A549 (cell line): ENCODE measurements at regions not wholly inside any gene's neighbourhood (a gene's known extent, or its start where the extent isn't known, plus 50 kb on each side); places are given as distances from the start of the nearest gene placed in this dataset.

Source experiments
- ATAC-seq, 2 experiments: fragments of 200-7000 bp in 1 of 2; fragments of >200 bp in 1 of 2; cut with Nextera tagmentation in 1 of 2; cut with Tn5 transposase in 1 of 2; 3 replicates each; pipeline versions ENCODE4 v1.8.0 to v1.9.1; 2018 to 2020; ENCODE audit warnings: mild to moderate bottlenecking in 1 of 2, moderate library complexity in 1 of 2
- CTCF ChIA-PET: fragments of 300-600 bp; sonication (Branson Sonifier 250); formaldehyde crosslinking; extraction: SDS; loops from one replicate; lab custom pipeline; 2021; ENCODE audit warnings: antibody characterized with exemption, inconsistent platforms; lab: Yijun Ruan, JAX
- POLR2A ChIA-PET: fragments of 350-600 bp; formaldehyde crosslinking; extraction: SDS; loops from one replicate; lab custom pipeline; 2021; ENCODE audit warnings: antibody characterized with exemption, inconsistent platforms; lab: Yijun Ruan, JAX
- DNase-seq, 2 experiments: peaks; one replicate each; pipeline versions ENCODE4 v3.0.0 to v3.0.0-alpha.2; 2011 to 2016; ENCODE audit warnings: low read depth in 1 of 2, low spot score in 1 of 2
- FAIRE-seq: peaks from 2 replicates; lab custom pipeline; 2011; peaks lifted over from hg19 to GRCh38; lab: Jason Lieb, UNC
- H3K27ac ChIP-seq, 2 experiments: fragments of >200 bp; sonication (Bioruptor Twin); formaldehyde crosslinking; 3 replicates each; pipeline ENCODE4 v1.5.1; 2016 to 2017
- H3K4me1 ChIP-seq: fragments of >200 bp; sonication (Bioruptor Twin); formaldehyde crosslinking; 3 replicates; pipeline ENCODE4 v1.6.1; 2016
- H3K4me2 ChIP-seq: fragments of >200 bp; sonication (Bioruptor Twin); formaldehyde crosslinking; 3 replicates; pipeline ENCODE4 v1.6.1; 2016
- H3K4me3 ChIP-seq: fragments of >200 bp; sonication (Bioruptor Twin); formaldehyde crosslinking; 3 replicates; pipeline ENCODE4 v1.5.1; 2016
- H3K9me3 ChIP-seq: fragments of >200 bp; sonication (Bioruptor Twin); formaldehyde crosslinking; 3 replicates; pipeline ENCODE4 v1.6.1; 2016
- BHLHE40 ChIP-seq: IDR thresholded peaks from 2 replicates; pipeline ENCODE4 v1.6.1; 2012; ENCODE audit warnings: low read depth, low read length, inconsistent platforms
- CBX8 ChIP-seq: fragments of 200-600 bp; sonication (generic); IDR thresholded peaks from 2 replicates; pipeline ENCODE4 v1.6.1; 2016
- CHD2 ChIP-seq: fragments of 150-350 bp; IDR thresholded peaks from 2 replicates; pipeline ENCODE4 v1.6.1; 2014; ENCODE audit warnings: low read length; ENCODE audit not compliant: partially characterized antibody
- CHD4 ChIP-seq: fragments of 200-600 bp; sonication (generic); IDR thresholded peaks from 2 replicates; pipeline ENCODE4 v1.6.1; 2016; ENCODE audit warnings: antibody characterized with exemption, mild to moderate bottlenecking, borderline replicate concordance
- ESRRA ChIP-seq: fragments of 150-350 bp; IDR thresholded peaks from 2 replicates; pipeline ENCODE4 v1.6.1; 2014; ENCODE audit warnings: mild to moderate bottlenecking, low read length, borderline replicate concordance
- HDAC2 ChIP-seq: fragments of 200-600 bp; sonication (generic); IDR thresholded peaks from 2 replicates; pipeline ENCODE4 v1.6.1; 2016
- HEYL ChIP-seq: fragments of 250-450 bp; sonication (Bioruptor Pico); IDR thresholded peaks from 2 replicates; pipeline ENCODE4 v1.8.0; 2021; ENCODE audit warnings: mild to moderate bottlenecking, moderate library complexity
- JUNB ChIP-seq: fragments of >200 bp; sonication (Bioruptor Twin); formaldehyde crosslinking; IDR thresholded peaks from 2 replicates; pipeline ENCODE4 v1.6.1; 2016
- KDM5A ChIP-seq: fragments of 200-600 bp; sonication (generic); IDR thresholded peaks from 2 replicates; pipeline ENCODE4 v1.6.1; 2016; ENCODE audit warnings: antibody characterized with exemption, mild to moderate bottlenecking
- NFE2L2 ChIP-seq: fragments of 150-350 bp; conservative IDR thresholded peaks from 2 replicates; pipeline ENCODE4 v1.6.1; 2014; ENCODE audit warnings: low read length
- NR3C1 ChIP-seq: fragments of >200 bp; sonication (Bioruptor Twin); formaldehyde crosslinking; IDR thresholded peaks from 3 replicates; pipeline ENCODE4 v1.6.1; 2017
- PHF8 ChIP-seq: fragments of 200-600 bp; sonication (generic); IDR thresholded peaks from 2 replicates; pipeline ENCODE4 v1.6.1; 2016; ENCODE audit warnings: low read depth, mild to moderate bottlenecking, antibody characterized with exemption, moderate library complexity, borderline replicate concordance
- POLR2A ChIP-seq: IDR thresholded peaks from 2 replicates; pipeline ENCODE4 v1.6.1; 2012; ENCODE audit warnings: mild to moderate bottlenecking, low read length
- RARB ChIP-seq: fragments of 250-450 bp; sonication (Bioruptor Pico); IDR thresholded peaks from 2 replicates; pipeline ENCODE4 v1.8.0; 2021; ENCODE audit warnings: mild to moderate bottlenecking, moderate library complexity
- RCOR1 ChIP-seq: fragments of 150-350 bp; IDR thresholded peaks from 2 replicates; pipeline ENCODE4 v1.6.1; 2014; ENCODE audit warnings: antibody characterized with exemption, low read length, low read depth
- RNF2 ChIP-seq: fragments of 200-600 bp; sonication (generic); IDR thresholded peaks from 2 replicates; pipeline ENCODE4 v1.6.1; 2016; ENCODE audit warnings: low read depth, mild to moderate bottlenecking, antibody characterized with exemption, moderate library complexity, borderline replicate concordance
- SMC3 ChIP-seq: fragments of >200 bp; sonication (Bioruptor Twin); formaldehyde crosslinking; IDR thresholded peaks from 3 replicates; pipeline ENCODE4 v1.6.1; 2018; ENCODE audit warnings: inconsistent platforms
- SREBF2 ChIP-seq: fragments of 450-650 bp; IDR thresholded peaks from 2 replicates; pipeline ENCODE4 v1.6.1; 2014; ENCODE audit warnings: mild to moderate bottlenecking, moderate library complexity
- ZC3H11A ChIP-seq: fragments of 450-650 bp; IDR thresholded peaks from 2 replicates; pipeline ENCODE4 v1.6.1; 2014; ENCODE audit warnings: antibody characterized with exemption, mild to moderate bottlenecking
- ZFP36 ChIP-seq: fragments of 450-650 bp; IDR thresholded peaks from 2 replicates; pipeline ENCODE4 v1.6.1; 2014; ENCODE audit warnings: borderline replicate concordance; ENCODE audit not compliant: partially characterized antibody
- WGBS: methylation state at CpG from one replicate; pipeline ENCODE4 v1.1.6; 2017; ENCODE audit errors: missing lambda C conversion rate; 5-methylcytosine and 5-hydroxymethylcytosine counted together
- TF ChIP-seq, protein P1 (sequence below): fragments of >200 bp; sonication (Bioruptor Twin); formaldehyde crosslinking; IDR thresholded peaks from 2 replicates; pipeline ENCODE4 v1.6.1; 2016
- TF ChIP-seq, protein P2 (sequence below): IDR thresholded peaks from 2 replicates; pipeline ENCODE4 v1.6.1; 2012
- TF ChIP-seq, protein P3 (sequence below): fragments of >200 bp; sonication (Bioruptor Twin); formaldehyde crosslinking; IDR thresholded peaks from 3 replicates; pipeline ENCODE4 v1.6.1; 2016
- TF ChIP-seq, protein P4 (sequence below): fragments of 200-600 bp; sonication (generic); IDR thresholded peaks from 2 replicates; pipeline ENCODE4 v1.6.1; 2016; ENCODE audit warnings: antibody characterized with exemption, mild to moderate bottlenecking, moderate library complexity

DNA sequence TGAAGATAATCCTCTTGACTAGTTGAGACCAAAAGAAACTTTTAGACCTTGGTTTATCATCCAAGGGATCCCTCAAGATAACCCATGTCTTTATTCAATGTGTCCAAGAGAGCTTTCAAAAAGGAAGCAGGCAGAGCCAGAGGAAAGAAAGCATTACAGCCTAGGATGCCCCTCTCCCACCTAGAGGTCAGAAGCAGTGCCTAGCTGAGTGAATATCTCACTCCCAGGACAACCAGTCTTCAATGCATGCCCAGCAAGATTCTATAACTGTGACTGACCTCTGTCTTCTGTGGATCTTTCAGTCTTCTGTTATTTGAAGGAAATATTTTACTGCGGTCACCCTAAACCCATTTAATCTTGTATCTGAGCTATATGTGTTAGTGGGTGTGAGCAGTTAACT is 537.2 kb upstream of the CPEB2 start:
- CTCF ChIA-PET: no interaction called here
- Histone ChIP-seq H3K4me2 (no peak overlapping the region), H3K9me3 (no peaks in the 10 kb centered on the region), H3K27ac (no peak overlapping the region), H3K4me3 (no peak overlapping the region), H3K4me1 (no peaks in the 10 kb centered on the region)
- DNase-seq: no peak
- TF ChIP-seq HEYL (CRISPR knock-in tag) (no peak), NFE2L2 (no peak), HDAC2 (no peak), ZC3H11A (no peak), CHD4 (no peak), CBX8 (no peak), CHD2 (no peak), BHLHE40 (no peak), POLR2A (no peak), RNF2 (no peak), ZFP36 (no peak), NR3C1 (no peak)
- TF ChIP-seq, protein P1, sequence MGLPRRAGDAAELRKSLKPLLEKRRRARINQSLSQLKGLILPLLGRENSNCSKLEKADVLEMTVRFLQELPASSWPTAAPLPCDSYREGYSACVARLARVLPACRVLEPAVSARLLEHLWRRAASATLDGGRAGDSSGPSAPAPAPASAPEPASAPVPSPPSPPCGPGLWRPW: no peak
- TF ChIP-seq, protein P2, sequence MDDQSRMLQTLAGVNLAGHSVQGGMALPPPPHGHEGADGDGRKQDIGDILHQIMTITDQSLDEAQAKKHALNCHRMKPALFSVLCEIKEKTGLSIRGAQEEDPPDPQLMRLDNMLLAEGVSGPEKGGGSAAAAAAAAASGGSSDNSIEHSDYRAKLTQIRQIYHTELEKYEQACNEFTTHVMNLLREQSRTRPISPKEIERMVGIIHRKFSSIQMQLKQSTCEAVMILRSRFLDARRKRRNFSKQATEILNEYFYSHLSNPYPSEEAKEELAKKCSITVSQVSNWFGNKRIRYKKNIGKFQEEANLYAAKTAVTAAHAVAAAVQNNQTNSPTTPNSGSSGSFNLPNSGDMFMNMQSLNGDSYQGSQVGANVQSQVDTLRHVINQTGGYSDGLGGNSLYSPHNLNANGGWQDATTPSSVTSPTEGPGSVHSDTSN: no peak
- TF ChIP-seq, protein P3, sequence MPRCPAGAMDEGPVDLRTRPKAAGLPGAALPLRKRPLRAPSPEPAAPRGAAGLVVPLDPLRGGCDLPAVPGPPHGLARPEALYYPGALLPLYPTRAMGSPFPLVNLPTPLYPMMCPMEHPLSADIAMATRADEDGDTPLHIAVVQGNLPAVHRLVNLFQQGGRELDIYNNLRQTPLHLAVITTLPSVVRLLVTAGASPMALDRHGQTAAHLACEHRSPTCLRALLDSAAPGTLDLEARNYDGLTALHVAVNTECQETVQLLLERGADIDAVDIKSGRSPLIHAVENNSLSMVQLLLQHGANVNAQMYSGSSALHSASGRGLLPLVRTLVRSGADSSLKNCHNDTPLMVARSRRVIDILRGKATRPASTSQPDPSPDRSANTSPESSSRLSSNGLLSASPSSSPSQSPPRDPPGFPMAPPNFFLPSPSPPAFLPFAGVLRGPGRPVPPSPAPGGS: no peak
- 82% methylated on average over 1 of the region's 1 CpG for WGBS
- FAIRE-seq: no peak
- POLR2A ChIA-PET: no interaction called here
- no peak for ATAC-seq

DNA sequence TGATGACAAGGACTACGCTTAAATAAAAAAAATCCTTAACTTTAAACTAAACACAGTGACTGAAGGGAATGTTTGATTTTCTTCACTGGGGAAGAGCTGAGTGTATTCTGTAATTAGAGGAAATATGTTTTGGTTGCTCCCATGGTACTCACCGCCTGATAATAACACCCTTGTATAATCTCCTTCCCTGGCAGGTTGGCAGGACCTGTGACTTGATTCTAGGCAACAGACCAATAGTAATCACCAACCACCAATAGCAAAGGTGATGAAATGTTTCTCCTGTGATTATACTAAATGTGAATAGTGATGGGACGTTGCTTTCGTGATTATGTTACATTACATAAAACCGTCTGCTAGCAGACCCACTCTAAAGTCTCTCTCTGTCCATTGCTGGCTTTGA is 536.8 kb upstream of the CPEB2 start:
- no peak for DNase-seq
- H3K9me3 ChIP-seq: no peaks in the 10 kb centered on the region
- ChIA-PET CTCF (no interaction called here), POLR2A (no interaction called here)
- 81% methylated on average over 5 of the region's 5 CpGs for WGBS
- no peak overlapping the region for H3K4me2 ChIP-seq
- ATAC-seq: no peak
- H3K4me1 ChIP-seq: no peaks in the 10 kb centered on the region
- H3K27ac ChIP-seq: no peak overlapping the region
- no peak for FAIRE-seq
- no peak overlapping the region for H3K4me3 ChIP-seq
- TF ChIP-seq SREBF2 (no peak), RARB (CRISPR knock-in tag) (no peak), SMC3 (no peak), PHF8 (no peak), KDM5A (no peak), JUNB (no peak), ESRRA (no peak), RCOR1 (no peak)
- TF ChIP-seq, protein P4, sequence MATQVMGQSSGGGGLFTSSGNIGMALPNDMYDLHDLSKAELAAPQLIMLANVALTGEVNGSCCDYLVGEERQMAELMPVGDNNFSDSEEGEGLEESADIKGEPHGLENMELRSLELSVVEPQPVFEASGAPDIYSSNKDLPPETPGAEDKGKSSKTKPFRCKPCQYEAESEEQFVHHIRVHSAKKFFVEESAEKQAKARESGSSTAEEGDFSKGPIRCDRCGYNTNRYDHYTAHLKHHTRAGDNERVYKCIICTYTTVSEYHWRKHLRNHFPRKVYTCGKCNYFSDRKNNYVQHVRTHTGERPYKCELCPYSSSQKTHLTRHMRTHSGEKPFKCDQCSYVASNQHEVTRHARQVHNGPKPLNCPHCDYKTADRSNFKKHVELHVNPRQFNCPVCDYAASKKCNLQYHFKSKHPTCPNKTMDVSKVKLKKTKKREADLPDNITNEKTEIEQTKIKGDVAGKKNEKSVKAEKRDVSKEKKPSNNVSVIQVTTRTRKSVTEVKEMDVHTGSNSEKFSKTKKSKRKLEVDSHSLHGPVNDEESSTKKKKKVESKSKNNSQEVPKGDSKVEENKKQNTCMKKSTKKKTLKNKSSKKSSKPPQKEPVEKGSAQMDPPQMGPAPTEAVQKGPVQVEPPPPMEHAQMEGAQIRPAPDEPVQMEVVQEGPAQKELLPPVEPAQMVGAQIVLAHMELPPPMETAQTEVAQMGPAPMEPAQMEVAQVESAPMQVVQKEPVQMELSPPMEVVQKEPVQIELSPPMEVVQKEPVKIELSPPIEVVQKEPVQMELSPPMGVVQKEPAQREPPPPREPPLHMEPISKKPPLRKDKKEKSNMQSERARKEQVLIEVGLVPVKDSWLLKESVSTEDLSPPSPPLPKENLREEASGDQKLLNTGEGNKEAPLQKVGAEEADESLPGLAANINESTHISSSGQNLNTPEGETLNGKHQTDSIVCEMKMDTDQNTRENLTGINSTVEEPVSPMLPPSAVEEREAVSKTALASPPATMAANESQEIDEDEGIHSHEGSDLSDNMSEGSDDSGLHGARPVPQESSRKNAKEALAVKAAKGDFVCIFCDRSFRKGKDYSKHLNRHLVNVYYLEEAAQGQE: no peak
